ENCODE measurements at regions not wholly inside any gene's neighbourhood (a gene's known extent, or its start where the extent isn't known, plus 50 kb on each side); places are given as distances from the start of the nearest gene placed in this dataset.

DNA sequence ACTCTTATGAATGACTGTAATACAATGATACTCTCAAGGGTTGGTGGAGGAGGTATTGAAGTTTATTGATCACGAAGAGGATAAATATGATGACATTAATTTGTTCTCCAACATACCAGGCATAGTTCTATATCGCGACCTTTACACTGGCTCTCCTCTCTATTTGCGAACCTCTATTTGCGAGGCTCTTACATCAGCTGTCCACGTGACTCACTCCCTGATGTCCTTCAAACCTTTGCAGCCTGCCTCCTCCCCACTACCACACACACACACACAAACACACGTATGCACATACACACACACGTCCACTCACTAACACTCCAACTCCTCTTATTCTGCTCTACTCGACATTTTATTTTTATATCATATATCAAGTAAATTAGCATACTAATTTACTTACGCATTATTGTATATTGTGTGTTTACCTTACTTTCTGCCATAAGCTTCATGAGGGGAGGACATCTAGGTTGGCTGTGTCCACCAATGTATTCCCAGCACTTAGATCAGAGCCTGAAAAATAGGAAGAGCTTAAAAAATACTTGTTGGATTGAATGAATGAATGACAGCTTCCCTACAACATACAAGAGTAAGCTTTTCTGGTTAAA is 53.3 kb upstream of the TNFRSF21 start (continued):
- TF ChIP-seq, protein P1, sequence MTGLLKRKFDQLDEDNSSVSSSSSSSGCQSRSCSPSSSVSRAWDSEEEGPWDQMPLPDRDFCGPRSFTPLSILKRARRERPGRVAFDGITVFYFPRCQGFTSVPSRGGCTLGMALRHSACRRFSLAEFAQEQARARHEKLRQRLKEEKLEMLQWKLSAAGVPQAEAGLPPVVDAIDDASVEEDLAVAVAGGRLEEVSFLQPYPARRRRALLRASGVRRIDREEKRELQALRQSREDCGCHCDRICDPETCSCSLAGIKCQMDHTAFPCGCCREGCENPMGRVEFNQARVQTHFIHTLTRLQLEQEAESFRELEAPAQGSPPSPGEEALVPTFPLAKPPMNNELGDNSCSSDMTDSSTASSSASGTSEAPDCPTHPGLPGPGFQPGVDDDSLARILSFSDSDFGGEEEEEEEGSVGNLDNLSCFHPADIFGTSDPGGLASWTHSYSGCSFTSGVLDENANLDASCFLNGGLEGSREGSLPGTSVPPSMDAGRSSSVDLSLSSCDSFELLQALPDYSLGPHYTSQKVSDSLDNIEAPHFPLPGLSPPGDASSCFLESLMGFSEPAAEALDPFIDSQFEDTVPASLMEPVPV (CRISPR knock-in tag; IDR thresholded peaks at IDR 0.05): no peak
- TF ChIP-seq SOX5 (CRISPR knock-in tag; IDR thresholded peaks at IDR 0.05; ENCODE audit: borderline replicate concordance) (peak; percentile 79; the same call in 1 of the 2 replicates), XRCC5 (optimal IDR thresholded peaks at IDR 0.05; ENCODE audit: low read length) (no peak), NR2F2 (IDR thresholded peaks at IDR 0.05; ENCODE audit: borderline replicate concordance, low read depth) (no peak), MBNL3 (CRISPR knock-in tag; conservative IDR thresholded peaks at IDR 0.05) (no peak), TMF1 (CRISPR knock-in tag; IDR thresholded peaks at IDR 0.05; ENCODE audit: low read depth) (no peak), ZNF451 (CRISPR knock-in tag; IDR thresholded peaks at IDR 0.05) (no peak), ZNF468 (CRISPR knock-in tag; IDR thresholded peaks at IDR 0.05) (no peak), ARNT2 (CRISPR knock-in tag; IDR thresholded peaks at IDR 0.05; ENCODE audit: low read depth) (no peak), NFKB2 (CRISPR knock-in tag; IDR thresholded peaks at IDR 0.05; ENCODE audit: borderline replicate concordance) (no peak), ZFY (CRISPR knock-in tag; IDR thresholded peaks at IDR 0.05) (no peak), SETDB1 (CRISPR knock-in tag; IDR thresholded peaks at IDR 0.05; ENCODE audit: borderline replicate concordance) (no peak)
- TF ChIP-seq, protein P2, sequence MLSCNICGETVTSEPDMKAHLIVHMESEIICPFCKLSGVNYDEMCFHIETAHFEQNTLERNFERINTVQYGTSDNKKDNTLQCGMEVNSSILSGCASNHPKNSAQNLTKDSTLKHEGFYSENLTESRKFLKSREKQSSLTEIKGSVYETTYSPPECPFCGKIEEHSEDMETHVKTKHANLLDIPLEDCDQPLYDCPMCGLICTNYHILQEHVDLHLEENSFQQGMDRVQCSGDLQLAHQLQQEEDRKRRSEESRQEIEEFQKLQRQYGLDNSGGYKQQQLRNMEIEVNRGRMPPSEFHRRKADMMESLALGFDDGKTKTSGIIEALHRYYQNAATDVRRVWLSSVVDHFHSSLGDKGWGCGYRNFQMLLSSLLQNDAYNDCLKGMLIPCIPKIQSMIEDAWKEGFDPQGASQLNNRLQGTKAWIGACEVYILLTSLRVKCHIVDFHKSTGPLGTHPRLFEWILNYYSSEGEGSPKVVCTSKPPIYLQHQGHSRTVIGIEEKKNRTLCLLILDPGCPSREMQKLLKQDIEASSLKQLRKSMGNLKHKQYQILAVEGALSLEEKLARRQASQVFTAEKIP (CRISPR knock-in tag; IDR thresholded peaks at IDR 0.05; ENCODE audit: borderline replicate concordance): no peak
- TF ChIP-seq, protein P3, sequence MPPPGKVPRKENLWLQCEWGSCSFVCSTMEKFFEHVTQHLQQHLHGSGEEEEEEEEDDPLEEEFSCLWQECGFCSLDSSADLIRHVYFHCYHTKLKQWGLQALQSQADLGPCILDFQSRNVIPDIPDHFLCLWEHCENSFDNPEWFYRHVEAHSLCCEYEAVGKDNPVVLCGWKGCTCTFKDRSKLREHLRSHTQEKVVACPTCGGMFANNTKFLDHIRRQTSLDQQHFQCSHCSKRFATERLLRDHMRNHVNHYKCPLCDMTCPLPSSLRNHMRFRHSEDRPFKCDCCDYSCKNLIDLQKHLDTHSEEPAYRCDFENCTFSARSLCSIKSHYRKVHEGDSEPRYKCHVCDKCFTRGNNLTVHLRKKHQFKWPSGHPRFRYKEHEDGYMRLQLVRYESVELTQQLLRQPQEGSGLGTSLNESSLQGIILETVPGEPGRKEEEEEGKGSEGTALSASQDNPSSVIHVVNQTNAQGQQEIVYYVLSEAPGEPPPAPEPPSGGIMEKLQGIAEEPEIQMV (CRISPR knock-in tag; IDR thresholded peaks at IDR 0.05; ENCODE audit: low read depth): no peak
- TF ChIP-seq, protein P4, sequence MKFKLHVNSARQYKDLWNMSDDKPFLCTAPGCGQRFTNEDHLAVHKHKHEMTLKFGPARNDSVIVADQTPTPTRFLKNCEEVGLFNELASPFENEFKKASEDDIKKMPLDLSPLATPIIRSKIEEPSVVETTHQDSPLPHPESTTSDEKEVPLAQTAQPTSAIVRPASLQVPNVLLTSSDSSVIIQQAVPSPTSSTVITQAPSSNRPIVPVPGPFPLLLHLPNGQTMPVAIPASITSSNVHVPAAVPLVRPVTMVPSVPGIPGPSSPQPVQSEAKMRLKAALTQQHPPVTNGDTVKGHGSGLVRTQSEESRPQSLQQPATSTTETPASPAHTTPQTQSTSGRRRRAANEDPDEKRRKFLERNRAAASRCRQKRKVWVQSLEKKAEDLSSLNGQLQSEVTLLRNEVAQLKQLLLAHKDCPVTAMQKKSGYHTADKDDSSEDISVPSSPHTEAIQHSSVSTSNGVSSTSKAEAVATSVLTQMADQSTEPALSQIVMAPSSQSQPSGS (CRISPR knock-in tag; IDR thresholded peaks at IDR 0.05): peak; percentile 73; the same call in 1 of the 2 replicates
- TF ChIP-seq, protein P5, sequence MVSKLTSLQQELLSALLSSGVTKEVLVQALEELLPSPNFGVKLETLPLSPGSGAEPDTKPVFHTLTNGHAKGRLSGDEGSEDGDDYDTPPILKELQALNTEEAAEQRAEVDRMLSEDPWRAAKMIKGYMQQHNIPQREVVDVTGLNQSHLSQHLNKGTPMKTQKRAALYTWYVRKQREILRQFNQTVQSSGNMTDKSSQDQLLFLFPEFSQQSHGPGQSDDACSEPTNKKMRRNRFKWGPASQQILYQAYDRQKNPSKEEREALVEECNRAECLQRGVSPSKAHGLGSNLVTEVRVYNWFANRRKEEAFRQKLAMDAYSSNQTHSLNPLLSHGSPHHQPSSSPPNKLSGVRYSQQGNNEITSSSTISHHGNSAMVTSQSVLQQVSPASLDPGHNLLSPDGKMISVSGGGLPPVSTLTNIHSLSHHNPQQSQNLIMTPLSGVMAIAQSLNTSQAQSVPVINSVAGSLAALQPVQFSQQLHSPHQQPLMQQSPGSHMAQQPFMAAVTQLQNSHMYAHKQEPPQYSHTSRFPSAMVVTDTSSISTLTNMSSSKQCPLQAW (CRISPR knock-in tag; IDR thresholded peaks at IDR 0.05): no peak
- TF ChIP-seq, protein P6, sequence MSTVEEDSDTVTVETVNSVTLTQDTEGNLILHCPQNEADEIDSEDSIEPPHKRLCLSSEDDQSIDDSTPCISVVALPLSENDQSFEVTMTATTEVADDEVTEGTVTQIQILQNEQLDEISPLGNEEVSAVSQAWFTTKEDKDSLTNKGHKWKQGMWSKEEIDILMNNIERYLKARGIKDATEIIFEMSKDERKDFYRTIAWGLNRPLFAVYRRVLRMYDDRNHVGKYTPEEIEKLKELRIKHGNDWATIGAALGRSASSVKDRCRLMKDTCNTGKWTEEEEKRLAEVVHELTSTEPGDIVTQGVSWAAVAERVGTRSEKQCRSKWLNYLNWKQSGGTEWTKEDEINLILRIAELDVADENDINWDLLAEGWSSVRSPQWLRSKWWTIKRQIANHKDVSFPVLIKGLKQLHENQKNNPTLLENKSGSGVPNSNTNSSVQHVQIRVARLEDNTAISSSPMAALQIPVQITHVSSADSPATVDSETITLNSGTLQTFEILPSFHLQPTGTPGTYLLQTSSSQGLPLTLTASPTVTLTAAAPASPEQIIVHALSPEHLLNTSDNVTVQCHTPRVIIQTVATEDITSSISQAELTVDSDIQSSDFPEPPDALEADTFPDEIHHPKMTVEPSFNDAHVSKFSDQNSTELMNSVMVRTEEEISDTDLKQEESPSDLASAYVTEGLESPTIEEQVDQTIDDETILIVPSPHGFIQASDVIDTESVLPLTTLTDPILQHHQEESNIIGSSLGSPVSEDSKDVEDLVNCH (CRISPR knock-in tag; IDR thresholded peaks at IDR 0.05): no peak

All from HepG2 (cell line).